Stimulated activated CD4-positive, alpha-beta T cell treated with anti-CD3 and anti-CD28 coated beads, Interleukin-2, amount 100 ng/mL, for 4 hours (primary cell): ENCODE measurements at regions not wholly inside any gene's neighbourhood (a gene's known extent, or its start where the extent isn't known, plus 50 kb on each side); places are given as distances from the start of the nearest gene placed in this dataset.

Source experiments
- DNase-seq: peaks from one replicate; pipeline ENCODE4 v3.0.0-alpha.2; 2020; ENCODE audit warnings: low read depth

GRCh38 chr2:145138626-145139025 lies 618.7 kb upstream of the ZEB2 start:
- DNase-seq, result no peak

GRCh38 chr2:145137901-145138300 lies 618.0 kb upstream of the ZEB2 start:
- DNase-seq, result no peak

- DNase-seq, result no peak
These were observed 617.3 kb upstream of the ZEB2 start for GRCh38 chr2:145137211-145137610.

GRCh38 chr2:145136702-145137101 lies 616.8 kb upstream of the ZEB2 start:
- no peak for DNase-seq

GRCh38 chr2:145126146-145126545 lies 606.2 kb upstream of the ZEB2 start:
- no peak for DNase-seq

- no peak for DNase-seq
These were observed 604.2 kb upstream of the ZEB2 start for GRCh38 chr2:145124085-145124484.

GRCh38 chr2:145123606-145124005 lies 603.7 kb upstream of the ZEB2 start:
- DNase-seq, result no peak

- DNase-seq, result no peak
These were observed 599.3 kb upstream of the ZEB2 start for GRCh38 chr2:145119225-145119624.

- no peak for DNase-seq
These were observed 597.2 kb upstream of the ZEB2 start for GRCh38 chr2:145116834-145117725.

- DNase-seq, result no peak
These were observed 596.1 kb upstream of the ZEB2 start for GRCh38 chr2:145116056-145116455.

GRCh38 chr2:145114726-145115125 lies 594.8 kb upstream of the ZEB2 start:
- DNase-seq, result no peak

GRCh38 chr2:145112467-145112866 lies 592.5 kb upstream of the ZEB2 start:
- DNase-seq, result no peak

- DNase-seq, result no peak
These were observed 590.9 kb upstream of the ZEB2 start for GRCh38 chr2:145110668-145111356.

- no peak for DNase-seq
These were observed 589.2 kb upstream of the ZEB2 start for GRCh38 chr2:145108959-145109710.

GRCh38 chr2:145108361-145108778 lies 588.5 kb upstream of the ZEB2 start:
- DNase-seq, result no peak

- DNase-seq, result no peak
These were observed 586.4 kb upstream of the ZEB2 start for GRCh38 chr2:145106293-145106692.

- DNase-seq, result no peak
These were observed 582.8 kb upstream of the ZEB2 start for GRCh38 chr2:145102706-145103105.

GRCh38 chr2:145100301-145100700 lies 580.4 kb upstream of the ZEB2 start:
- no peak for DNase-seq

GRCh38 chr2:145096582-145096981 lies 576.7 kb upstream of the ZEB2 start:
- DNase-seq, result no peak

- no peak for DNase-seq
These were observed 575.9 kb upstream of the ZEB2 start for GRCh38 chr2:145095641-145096435.

- DNase-seq, result no peak
These were observed 574.5 kb upstream of the ZEB2 start for GRCh38 chr2:145094370-145094769.

- no peak for DNase-seq
These were observed 572.0 kb upstream of the ZEB2 start for GRCh38 chr2:145091967-145092366.
